ENCODE measurements at regions not wholly inside any gene's neighbourhood (a gene's known extent, or its start where the extent isn't known, plus 50 kb on each side); places are given as distances from the start of the nearest gene placed in this dataset.

- Histone ChIP-seq H3F3A (ENCODE audit: low read depth) (no peaks in the 10 kb centered on the region), H3K4me3 (ENCODE audit: low read length, poor library complexity, severe bottlenecking) (no peak overlapping the region), H2AFZ (ENCODE audit: low read length) (no peak overlapping the region), H4K20me1 (ENCODE audit: insufficient read depth, low read length, poor library complexity, severe bottlenecking) (no peaks in the 10 kb centered on the region), H3K4me1 (ENCODE audit: insufficient read depth, low read length, poor library complexity, severe bottlenecking) (no peaks in the 10 kb centered on the region), H3K9me3 (ENCODE audit: insufficient read depth, low read depth, low read length) (0 out of 2 replicates have a peak, but pooled peaks cover 8% of the 10 kb centered on the region), H3K27me3 (ENCODE audit: insufficient read depth, low read length, poor library complexity, severe bottlenecking) (no peaks in the 10 kb centered on the region), H3K9ac (ENCODE audit: low read depth, low read length, poor library complexity, severe bottlenecking) (no peak overlapping the region), H3K79me2 (ENCODE audit: insufficient read depth, low read length) (no peaks in the 10 kb centered on the region), H3K36me3 (ENCODE audit: insufficient read depth, low read length) (no peaks in the 10 kb centered on the region), H3K9me2 (replicated peaks; ENCODE audit: low read depth, low read length) (no peaks in the 10 kb centered on the region), H3K4me2 (ENCODE audit: low read depth, low read length, poor library complexity, severe bottlenecking) (no peak overlapping the region)
- TF ChIP-seq CTCF (conservative IDR thresholded peaks at IDR 0.05; ENCODE audit: low read length): no peak
- TF ChIP-seq EZH2phosphoT487 (IDR thresholded peaks at IDR 0.05; ENCODE audit: borderline replicate concordance): no peak
Observed at GRCh38 chr3:1531981-1532380, 439.2 kb downstream of the CNTN6 start.

- H3K36me3 ChIP-seq (ENCODE audit: insufficient read depth, low read length): no peaks in the 10 kb centered on the region
- H3K9ac ChIP-seq (ENCODE audit: low read depth, low read length, poor library complexity, severe bottlenecking): no peak overlapping the region
- no peak overlapping the region for H3K4me2 ChIP-seq (ENCODE audit: low read depth, low read length, poor library complexity, severe bottlenecking)
- H3K9me3 ChIP-seq (ENCODE audit: insufficient read depth, low read depth, low read length): 0 out of 2 replicates have a peak, but pooled peaks cover 8% of the 10 kb centered on the region
- H2AFZ ChIP-seq (ENCODE audit: low read length): no peak overlapping the region
- TF ChIP-seq EZH2phosphoT487 (IDR thresholded peaks at IDR 0.05; ENCODE audit: borderline replicate concordance) (no peak), CTCF (conservative IDR thresholded peaks at IDR 0.05; ENCODE audit: low read length) (no peak)
- H3K4me1 ChIP-seq (ENCODE audit: insufficient read depth, low read length, poor library complexity, severe bottlenecking): no peaks in the 10 kb centered on the region
- H3K9me2 ChIP-seq (replicated peaks; ENCODE audit: low read depth, low read length): no peaks in the 10 kb centered on the region
- no peaks in the 10 kb centered on the region for H3K79me2 ChIP-seq (ENCODE audit: insufficient read depth, low read length)
- H3K4me3 ChIP-seq (ENCODE audit: low read length, poor library complexity, severe bottlenecking): no peak overlapping the region
- H3F3A ChIP-seq (ENCODE audit: low read depth): no peaks in the 10 kb centered on the region
- H3K27me3 ChIP-seq (ENCODE audit: insufficient read depth, low read length, poor library complexity, severe bottlenecking): no peaks in the 10 kb centered on the region
- no peaks in the 10 kb centered on the region for H4K20me1 ChIP-seq (ENCODE audit: insufficient read depth, low read length, poor library complexity, severe bottlenecking)
Observed at GRCh38 chr3:1532935-1533606, 440.2 kb downstream of the CNTN6 start.

- Histone ChIP-seq H3K36me3 (ENCODE audit: insufficient read depth, low read length) (no peaks in the 10 kb centered on the region), H3K4me1 (ENCODE audit: insufficient read depth, low read length, poor library complexity, severe bottlenecking) (no peaks in the 10 kb centered on the region), H3K79me2 (ENCODE audit: insufficient read depth, low read length) (no peaks in the 10 kb centered on the region), H3K9ac (ENCODE audit: low read depth, low read length, poor library complexity, severe bottlenecking) (no peak overlapping the region), H3K4me3 (ENCODE audit: low read length, poor library complexity, severe bottlenecking) (no peak overlapping the region), H3F3A (ENCODE audit: low read depth) (no peaks in the 10 kb centered on the region), H4K20me1 (ENCODE audit: insufficient read depth, low read length, poor library complexity, severe bottlenecking) (no peaks in the 10 kb centered on the region), H3K9me3 (ENCODE audit: insufficient read depth, low read depth, low read length) (0 out of 2 replicates have a peak, but pooled peaks cover 8% of the 10 kb centered on the region), H3K27me3 (ENCODE audit: insufficient read depth, low read length, poor library complexity, severe bottlenecking) (no peaks in the 10 kb centered on the region), H3K9me2 (replicated peaks; ENCODE audit: low read depth, low read length) (no peaks in the 10 kb centered on the region), H2AFZ (ENCODE audit: low read length) (no peak overlapping the region), H3K4me2 (ENCODE audit: low read depth, low read length, poor library complexity, severe bottlenecking) (no peak overlapping the region)
- no peak for TF ChIP-seq CTCF (conservative IDR thresholded peaks at IDR 0.05; ENCODE audit: low read length)
- no peak for TF ChIP-seq EZH2phosphoT487 (IDR thresholded peaks at IDR 0.05; ENCODE audit: borderline replicate concordance)
Observed at GRCh38 chr3:1533763-1534162, 440.9 kb downstream of the CNTN6 start.

All from Loucy (cell line).